HG03354 (cell line): ENCODE measurements at regions not wholly inside any gene's neighbourhood (a gene's known extent, or its start where the extent isn't known, plus 50 kb on each side); places are given as distances from the start of the nearest gene placed in this dataset.

Experiments
- ATAC-seq: cut with Tn5 transposase; IDR thresholded peaks from one replicate; pipeline ENCODE4 v1.9.1; 2021; ENCODE audit warnings: mild to moderate bottlenecking; ENCODE audit not compliant: unreplicated experiment, poor library complexity, severe bottlenecking

GRCh38 chr9:20023210-20023905 lies 234.5 kb upstream of the SLC24A2 start:
- ATAC-seq = no peak

- ATAC-seq = no peak
Measured at GRCh38 chr9:20022410-20022809, 233.6 kb upstream of the SLC24A2 start.

- ATAC-seq = no peak
Measured at GRCh38 chr9:20016611-20017010, 227.8 kb upstream of the SLC24A2 start.

- ATAC-seq = peak; percentile 63
Measured at GRCh38 chr9:20015427-20015931, 226.6 kb upstream of the SLC24A2 start.

GRCh38 chr9:20014168-20014567 lies 225.3 kb upstream of the SLC24A2 start:
- no peak for ATAC-seq

- no peak for ATAC-seq
Measured at GRCh38 chr9:20012232-20012631, 223.4 kb upstream of the SLC24A2 start.

GRCh38 chr9:20009606-20010005 lies 220.8 kb upstream of the SLC24A2 start:
- ATAC-seq = no peak

GRCh38 chr9:20002011-20002410 lies 213.2 kb upstream of the SLC24A2 start:
- no peak for ATAC-seq

GRCh38 chr9:20001058-20001457 lies 212.2 kb upstream of the SLC24A2 start:
- no peak for ATAC-seq

GRCh38 chr9:19999491-20000057 lies 210.7 kb upstream of the SLC24A2 start:
- peak; percentile 90 for ATAC-seq

GRCh38 chr9:19998823-19999455 lies 210.1 kb upstream of the SLC24A2 start:
- ATAC-seq = peak; percentile 29

GRCh38 chr9:19998153-19998552 lies 209.3 kb upstream of the SLC24A2 start:
- peak; percentile 33 for ATAC-seq

GRCh38 chr9:19995619-19996018 lies 206.8 kb upstream of the SLC24A2 start:
- ATAC-seq = no peak

GRCh38 chr9:19994296-19994695 lies 205.5 kb upstream of the SLC24A2 start:
- ATAC-seq = no peak

GRCh38 chr9:19992556-19992955 lies 203.7 kb upstream of the SLC24A2 start:
- ATAC-seq = no peak

- ATAC-seq = no peak
Measured at GRCh38 chr9:19989213-19989612, 200.4 kb upstream of the SLC24A2 start.

- ATAC-seq = no peak
Measured at GRCh38 chr9:19988281-19988680, 199.4 kb upstream of the SLC24A2 start.

GRCh38 chr9:19985081-19985480 lies 196.2 kb upstream of the SLC24A2 start:
- ATAC-seq = no peak

GRCh38 chr9:19976226-19976625 lies 187.4 kb upstream of the SLC24A2 start:
- no peak for ATAC-seq

- no peak for ATAC-seq
Measured at GRCh38 chr9:19975499-19975898, 186.7 kb upstream of the SLC24A2 start.

- no peak for ATAC-seq
Measured at GRCh38 chr9:19969721-19970120, 180.9 kb upstream of the SLC24A2 start.
